ENCODE measurements at regions not wholly inside any gene's neighbourhood (a gene's known extent, or its start where the extent isn't known, plus 50 kb on each side); places are given as distances from the start of the nearest gene placed in this dataset.
"Not testable (repeated sequence)": the region's sequence is repeated elsewhere in the genome, so short reads cannot be mapped to it uniquely, and the experiment has no call there.

- DNase-seq, result not testable (repeated sequence)
Observed at GRCh38 chrX:879756-880698, 249.4 kb downstream of the SHOX start.

DNA sequence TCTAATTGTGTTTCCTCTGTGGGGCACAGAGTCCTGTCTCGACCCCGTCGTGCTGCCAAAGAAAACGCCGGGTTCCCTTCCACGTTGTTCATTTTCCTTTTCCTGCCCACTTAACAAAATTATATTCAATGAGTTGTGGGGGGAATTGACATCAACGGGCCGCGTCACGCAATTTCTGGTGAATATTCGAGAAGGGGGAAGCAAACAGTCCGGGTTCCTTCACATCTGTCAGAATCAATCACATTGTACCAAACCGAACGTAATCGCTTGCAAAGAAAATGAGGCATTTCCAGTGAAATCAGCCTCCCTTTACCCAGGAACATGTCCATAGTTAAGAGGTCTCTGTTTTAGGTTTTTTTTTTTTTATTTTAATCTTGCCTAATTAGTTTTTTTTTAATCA, 243.5 kb downstream of the SHOX start:
- DNase-seq, result no peak

DNA sequence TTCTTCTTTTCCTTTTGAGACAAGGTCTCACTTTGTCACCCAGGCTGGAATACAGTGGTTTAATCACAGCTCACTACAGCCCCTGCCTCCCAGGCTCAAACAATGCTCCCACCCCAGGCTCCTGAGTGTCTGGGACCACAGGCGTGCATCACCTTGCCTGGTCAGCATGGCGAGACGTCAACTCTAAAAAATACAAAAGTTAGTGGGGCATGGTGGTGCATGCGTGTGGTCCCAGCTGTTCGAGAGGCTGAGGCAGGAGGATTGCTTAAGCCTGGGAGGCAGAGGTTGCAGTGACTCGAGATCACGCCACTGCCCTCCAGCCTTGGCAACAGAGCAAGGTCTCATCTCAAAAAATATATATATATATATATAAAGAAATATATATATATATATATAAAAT, 242.4 kb downstream of the SHOX start:
- no peak for DNase-seq

DNA sequence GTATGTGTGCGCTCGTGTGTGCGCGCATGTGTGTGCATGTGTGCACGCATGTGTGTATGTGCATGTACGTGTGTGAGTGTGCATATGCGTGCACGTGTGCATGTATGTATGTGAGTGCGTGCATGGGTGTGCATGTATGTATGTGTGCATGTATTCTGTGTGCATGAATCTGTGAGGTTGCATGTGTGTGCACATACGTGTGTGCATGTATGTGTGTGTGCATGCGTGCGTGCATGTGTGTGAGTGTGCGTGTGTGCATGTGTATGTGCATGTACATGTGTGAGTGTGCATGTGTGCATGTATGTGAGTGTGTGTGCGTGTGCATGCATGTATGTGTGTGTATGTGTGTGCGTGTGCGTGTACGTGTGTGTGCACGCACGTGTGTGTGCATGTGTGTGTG, 241.5 kb downstream of the SHOX start:
- no peak for DNase-seq

- DNase-seq, result no peak
Observed at GRCh38 chrX:871626-872025, 241.0 kb downstream of the SHOX start.

- DNase-seq, result no peak
Observed at GRCh38 chrX:867966-868647, 237.5 kb downstream of the SHOX start.

DNA sequence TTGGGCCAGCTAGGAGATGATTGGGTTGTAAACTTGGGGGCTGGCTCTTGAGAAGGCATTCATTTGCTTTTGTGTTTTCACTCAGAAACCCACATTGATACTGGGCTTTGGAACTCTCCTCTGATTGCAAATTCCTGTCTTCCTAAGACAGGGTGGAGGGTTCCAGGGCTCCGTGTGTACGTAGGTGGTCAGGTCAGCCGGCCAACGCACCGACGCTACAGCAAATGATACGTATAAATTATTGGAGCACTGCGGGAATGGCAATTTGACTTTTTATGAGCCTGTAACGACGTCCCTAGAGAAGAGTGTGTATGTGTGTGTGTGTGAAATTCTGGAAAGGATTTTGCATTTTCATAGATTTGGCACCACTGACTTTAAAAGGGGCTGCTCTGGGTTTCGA, 236.9 kb downstream of the SHOX start:
- DNase-seq, result no peak

DNA sequence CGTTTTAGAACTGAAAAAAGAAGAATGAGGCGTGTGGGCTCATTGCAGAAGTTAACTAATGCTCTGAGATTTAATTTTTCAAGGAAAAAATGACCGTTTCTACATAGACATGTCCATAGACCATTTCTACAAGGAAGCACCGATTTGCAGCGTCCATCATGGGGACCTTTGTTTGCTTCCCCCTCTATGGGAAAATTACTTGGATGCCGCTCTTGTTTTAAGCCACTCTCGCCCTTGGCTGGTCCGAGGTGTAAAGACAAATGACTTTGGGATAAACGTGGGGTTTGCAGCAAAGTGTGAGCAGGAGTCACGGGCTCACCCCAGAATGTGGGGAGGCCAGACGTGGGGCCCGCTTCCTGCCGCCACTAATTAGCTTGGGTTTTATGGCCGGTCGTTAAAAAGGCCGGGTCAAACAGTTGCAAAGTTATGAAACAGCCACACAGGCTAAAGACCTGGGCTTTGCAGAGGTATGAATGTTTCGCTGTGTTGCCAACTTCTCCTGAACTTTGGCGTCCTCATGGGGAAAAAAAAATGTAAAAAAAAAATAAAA, 235.9 kb downstream of the SHOX start:
- no peak for DNase-seq

- DNase-seq, result no peak
Observed at GRCh38 chrX:865422-865821, 234.8 kb downstream of the SHOX start.

DNA sequence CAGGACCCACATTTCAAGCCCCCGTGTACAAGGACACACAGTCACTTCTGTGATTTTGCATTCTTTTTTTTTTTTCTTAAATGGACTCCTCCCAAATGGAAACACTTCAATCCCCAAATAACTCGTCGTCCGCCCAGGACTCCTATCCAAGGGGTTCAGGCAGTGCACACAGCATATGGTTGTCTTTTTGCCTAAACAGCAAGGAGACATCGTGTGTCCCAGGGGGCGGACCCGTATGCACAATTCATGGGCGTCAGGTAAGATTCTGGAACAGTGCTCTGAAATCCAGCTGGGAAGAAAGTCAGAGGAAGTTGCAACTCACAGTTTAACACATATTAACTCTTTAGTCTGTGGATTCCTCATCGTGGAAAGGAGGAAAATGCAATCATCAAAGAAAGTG, 231.3 kb downstream of the SHOX start:
- no peak for DNase-seq

DNA sequence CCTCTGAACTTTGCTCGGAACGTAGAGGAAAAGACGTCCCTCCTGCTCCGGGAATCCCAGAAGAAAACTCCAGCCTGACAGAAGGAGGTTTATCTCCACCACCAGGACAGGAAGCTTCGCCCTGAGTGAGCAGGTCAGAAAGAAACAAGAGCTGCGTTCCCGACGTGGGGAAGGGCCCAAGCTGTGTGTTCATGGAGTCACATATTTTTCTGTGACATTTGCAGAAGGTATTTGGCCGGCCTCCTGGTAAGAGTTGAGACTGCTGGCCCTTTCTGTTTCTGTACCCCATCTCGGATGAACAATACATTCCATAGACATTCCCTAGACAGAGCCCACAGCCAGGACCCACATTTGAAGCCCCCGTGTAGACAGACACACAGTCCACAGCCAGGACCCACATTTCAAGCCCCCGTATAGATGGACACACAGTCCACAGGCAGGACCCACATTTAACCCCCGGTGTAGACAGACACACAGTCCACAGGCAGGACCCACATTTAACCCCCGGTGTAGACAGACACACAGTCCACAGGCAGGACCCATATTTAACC, 230.8 kb downstream of the SHOX start:
- no peak for DNase-seq

- no peak for DNase-seq
Observed at GRCh38 chrX:859329-859728, 228.7 kb downstream of the SHOX start.

DNA sequence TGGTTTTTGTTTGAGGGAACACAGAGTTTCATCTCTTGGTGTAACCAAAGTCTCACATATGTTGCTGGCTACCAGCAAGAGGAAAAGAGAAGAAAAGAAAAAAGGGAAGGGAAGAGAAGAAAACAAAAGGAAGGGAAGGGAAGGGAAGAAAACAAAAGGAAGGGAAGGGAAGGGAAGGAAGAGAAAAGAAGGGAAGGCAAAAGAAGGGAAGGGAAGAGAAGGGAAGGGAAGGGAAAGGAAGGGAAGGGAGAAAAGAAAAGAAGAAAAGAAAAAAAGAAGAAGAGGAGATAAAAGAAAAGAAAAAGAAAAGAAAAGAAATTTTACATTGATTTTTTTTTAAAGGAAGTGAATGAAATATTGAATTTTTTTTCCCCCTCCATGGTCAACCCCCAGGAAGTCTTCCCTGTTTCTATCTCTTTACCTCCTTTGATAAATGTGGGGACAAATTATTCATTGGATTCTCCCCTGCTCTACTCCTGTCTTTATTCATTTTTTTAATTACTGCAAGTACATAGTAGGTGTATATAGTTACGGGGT, 228.0 kb downstream of the SHOX start:
- DNase-seq, result no peak

- DNase-seq, result no peak
Observed at GRCh38 chrX:857376-857775, 226.8 kb downstream of the SHOX start.

DNA sequence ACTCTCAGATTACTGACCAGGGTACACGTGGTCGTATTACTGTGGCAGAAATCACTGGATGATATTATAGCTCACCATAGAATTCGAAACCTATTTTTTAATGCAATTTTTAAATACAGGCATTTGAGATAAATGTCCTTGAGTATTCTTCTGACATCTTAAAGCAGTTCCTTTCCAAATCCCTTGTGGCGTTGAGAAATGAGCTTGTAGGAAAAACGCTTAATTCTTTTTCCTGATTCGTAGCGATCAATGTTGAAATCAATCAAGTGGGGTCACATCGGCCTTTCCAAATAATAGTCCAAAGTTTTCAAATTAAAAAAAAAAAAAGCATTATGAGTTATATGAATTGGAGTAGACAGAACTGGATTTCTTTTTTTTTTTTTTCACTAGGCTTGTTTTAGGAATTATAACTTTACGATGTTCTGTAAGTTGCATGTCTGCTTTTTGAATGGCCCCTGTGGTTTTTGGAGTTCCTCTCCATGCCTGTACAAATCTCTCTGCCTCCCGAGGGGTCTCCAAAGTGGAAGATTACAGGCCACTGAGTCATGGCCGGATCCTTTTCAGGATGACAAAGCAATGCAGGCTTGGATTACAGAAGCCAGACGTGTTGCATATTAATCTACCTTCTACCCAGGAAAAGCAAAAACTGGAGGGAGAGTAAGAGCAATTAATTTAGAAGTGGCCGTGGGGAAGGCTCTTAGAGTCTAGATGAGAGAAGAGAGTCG, 226.1 kb downstream of the SHOX start:
- no peak for DNase-seq

GRCh38 chrX:853304-853703, 222.7 kb downstream of the SHOX start:
- no peak for DNase-seq

DNA sequence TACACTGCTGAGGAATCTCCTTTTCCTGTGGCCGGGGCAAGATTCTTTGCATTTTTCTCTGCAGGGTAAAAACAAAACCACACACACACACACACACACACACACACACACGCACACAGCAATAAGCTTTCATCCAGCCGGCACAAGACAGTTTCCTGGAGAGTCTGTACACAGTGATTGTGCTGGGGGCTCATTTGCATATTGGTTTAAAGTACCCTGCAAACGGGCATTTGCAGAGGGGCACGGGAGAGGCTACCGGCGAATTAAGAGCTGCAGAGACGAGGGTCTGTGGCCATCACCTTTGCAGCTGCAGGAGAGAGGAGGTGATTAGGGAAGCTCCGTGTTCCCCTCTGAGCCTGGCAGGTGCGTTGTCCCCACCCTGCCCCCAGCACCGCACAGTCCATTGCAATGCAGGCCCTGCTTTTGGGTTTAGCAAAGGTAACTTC, 219.9 kb downstream of the SHOX start:
- no peak for DNase-seq

DNA sequence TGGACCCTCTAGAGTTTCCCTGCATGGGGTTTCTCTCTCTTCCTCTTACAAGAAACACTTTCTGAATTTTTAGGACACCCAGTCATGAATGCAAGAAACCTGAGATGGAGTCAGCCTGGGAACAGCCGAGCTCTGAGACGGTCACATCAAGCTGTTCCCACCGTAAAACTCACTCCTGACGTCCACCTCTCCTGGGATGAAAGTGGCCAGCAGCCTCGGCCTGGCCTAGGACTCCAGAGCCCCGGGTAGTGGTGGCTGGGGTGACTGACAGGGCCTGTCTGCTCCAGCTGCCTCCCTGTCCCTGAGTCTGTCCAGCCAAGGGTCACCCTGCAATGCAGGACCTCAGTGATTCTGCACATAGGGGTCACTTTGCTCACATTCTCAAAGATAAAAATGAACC, 217.8 kb downstream of the SHOX start:
- DNase-seq, result no peak

GRCh38 chrX:843306-843705, 212.7 kb downstream of the SHOX start:
- DNase-seq, result no peak

DNA sequence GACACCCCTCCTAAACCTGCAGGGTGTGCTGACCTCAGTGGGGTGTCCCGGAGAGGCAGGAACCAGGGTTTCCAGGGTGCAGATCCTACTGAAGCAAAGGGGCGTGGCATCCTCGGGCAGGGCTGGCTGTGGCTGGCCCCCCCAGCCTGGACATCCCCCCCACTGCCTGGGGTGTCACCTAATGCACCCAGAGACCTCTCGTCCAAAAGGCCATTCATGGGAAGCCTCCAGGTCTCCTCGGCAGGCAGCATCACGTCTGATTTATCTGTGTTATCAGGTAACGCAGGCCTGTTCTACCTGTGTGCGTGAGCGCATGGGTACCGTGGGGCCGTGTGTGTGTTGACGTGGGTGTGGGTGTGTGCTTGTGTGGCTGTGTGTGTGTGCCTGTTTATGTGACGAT, 210.0 kb downstream of the SHOX start:
- no peak for DNase-seq

GRCh38 chrX:838666-839065, 208.1 kb downstream of the SHOX start:
- DNase-seq, result not testable (repeated sequence)

DNA sequence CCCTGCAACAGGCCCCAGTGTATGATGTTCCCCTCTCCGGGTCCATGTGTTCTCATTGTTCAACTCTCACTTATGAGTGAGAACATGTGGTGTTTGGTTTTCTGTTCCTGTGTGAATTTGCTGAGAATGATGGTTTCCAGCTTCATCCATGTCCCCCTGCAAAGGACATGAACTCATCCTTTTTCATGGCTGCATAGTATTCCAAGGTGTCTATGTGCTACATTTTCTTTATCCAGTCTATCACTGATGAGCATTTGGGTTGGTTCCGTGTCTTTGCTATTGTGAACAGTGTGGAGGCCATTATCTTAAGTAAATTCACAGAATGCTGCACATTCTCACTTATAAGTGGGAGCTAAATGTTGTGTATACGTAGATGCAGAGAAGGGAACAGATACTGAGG, 205.3 kb downstream of the SHOX start:
- not testable (repeated sequence) for DNase-seq

DNA sequence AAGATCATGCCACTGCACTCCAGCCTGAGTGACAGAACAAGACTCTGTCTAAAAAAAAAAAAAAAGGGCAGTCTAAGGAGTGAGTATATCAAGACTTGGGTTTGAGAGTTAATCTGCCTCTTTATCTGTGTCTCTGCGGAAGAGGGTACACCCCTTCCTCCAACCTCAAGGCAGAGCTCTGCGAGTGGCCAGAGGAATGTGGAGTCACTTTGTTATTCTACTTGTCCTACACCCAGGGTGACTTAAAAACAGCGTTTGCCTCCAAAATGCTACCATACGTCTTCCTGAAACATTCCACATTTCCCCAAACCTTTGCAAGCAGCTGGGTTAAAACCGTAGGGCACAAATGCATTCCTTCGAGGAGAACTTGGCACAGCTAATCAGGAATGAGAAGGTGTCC, 199.9 kb downstream of the SHOX start:
- no peak for DNase-seq
